Loucy (cell line): ENCODE measurements at regions not wholly inside any gene's neighbourhood (a gene's known extent, or its start where the extent isn't known, plus 50 kb on each side); places are given as distances from the start of the nearest gene placed in this dataset.

Experiments used
- H2AFZ ChIP-seq: fragments of 200-600 bp; sonication (generic); 2 replicates; pipeline ENCODE4 v1.6.0; 2016; ENCODE audit warnings: antibody characterized with exemption, mild to moderate bottlenecking, low read length, moderate library complexity
- H3F3A ChIP-seq: fragments of 200-600 bp; 2 replicates; pipeline ENCODE4 v1.6.0; 2016; ENCODE audit warnings: antibody characterized with exemption, low read depth, mild to moderate bottlenecking
- H3K27me3 ChIP-seq: fragments of 200-600 bp; sonication (generic); 2 replicates; pipeline ENCODE4 v1.6.1; 2014; ENCODE audit warnings: low read length, mild to moderate bottlenecking; ENCODE audit not compliant: insufficient read depth, poor library complexity, severe bottlenecking
- H3K36me3 ChIP-seq: fragments of 200-600 bp; sonication (generic); 2 replicates; pipeline ENCODE4 v1.6.1; 2016; ENCODE audit warnings: low read length; ENCODE audit not compliant: insufficient read depth
- H3K4me1 ChIP-seq: fragments of 200-600 bp; sonication (generic); 2 replicates; pipeline ENCODE4 v1.5.1; 2014; ENCODE audit warnings: low read length, mild to moderate bottlenecking; ENCODE audit not compliant: insufficient read depth, poor library complexity, severe bottlenecking
- H3K4me2 ChIP-seq: fragments of 200-600 bp; sonication (generic); 2 replicates; pipeline ENCODE4 v1.6.0; 2014; ENCODE audit warnings: antibody characterized with exemption, low read length, low read depth, mild to moderate bottlenecking; ENCODE audit not compliant: poor library complexity, severe bottlenecking
- H3K4me3 ChIP-seq: fragments of 200-600 bp; sonication (generic); 2 replicates; pipeline ENCODE4 v1.5.1; 2014; ENCODE audit warnings: low read length, mild to moderate bottlenecking, mixed read lengths; ENCODE audit not compliant: poor library complexity, severe bottlenecking
- H3K79me2 ChIP-seq: fragments of 200-600 bp; sonication (generic); 2 replicates; pipeline ENCODE4 v1.6.1; 2014; ENCODE audit warnings: low read length; ENCODE audit not compliant: insufficient read depth
- H3K9ac ChIP-seq: fragments of 200-600 bp; sonication (generic); 2 replicates; pipeline ENCODE4 v1.6.0; 2014; ENCODE audit warnings: mild to moderate bottlenecking, low read depth, low read length, moderate library complexity; ENCODE audit not compliant: poor library complexity, severe bottlenecking
- H3K9me2 ChIP-seq: fragments of 200-600 bp; sonication (generic); replicated peaks from 2 replicates; pipeline ENCODE4 v1.6.1; 2016; ENCODE audit warnings: low read depth, low read length, mixed read lengths
- H3K9me3 ChIP-seq: fragments of 200-600 bp; sonication (generic); 2 replicates; pipeline ENCODE4 v1.6.1; 2014; ENCODE audit warnings: mild to moderate bottlenecking, antibody characterized with exemption, low read length, low read depth; ENCODE audit not compliant: insufficient read depth
- H4K20me1 ChIP-seq: fragments of 200-600 bp; sonication (generic); 2 replicates; pipeline ENCODE4 v1.6.0; 2014; ENCODE audit warnings: antibody characterized with exemption, low read length, mild to moderate bottlenecking; ENCODE audit not compliant: insufficient read depth, poor library complexity, severe bottlenecking
- CTCF ChIP-seq: fragments of 200-600 bp; sonication (generic); conservative IDR thresholded peaks from 2 replicates; pipeline ENCODE4 v1.5.1; 2014; ENCODE audit warnings: mild to moderate bottlenecking, antibody characterized with exemption, low read length
- EZH2phosphoT487 ChIP-seq: fragments of 200-600 bp; IDR thresholded peaks from 2 replicates; pipeline ENCODE4 v1.6.1; 2018; ENCODE audit warnings: antibody characterized with exemption, mild to moderate bottlenecking, moderate library complexity, borderline replicate concordance

- no peak overlapping the region for H3K4me3 ChIP-seq
- H3K9me2 ChIP-seq: no peaks in the 10 kb centered on the region
- TF ChIP-seq CTCF (no peak), EZH2phosphoT487 (no peak)
- no peak overlapping the region for H3K4me2 ChIP-seq
- no peaks in the 10 kb centered on the region for H3K27me3 ChIP-seq
- H3K4me1 ChIP-seq: peaks cover 34% of the 10 kb centered on the region
- no peaks in the 10 kb centered on the region for H3K9me3 ChIP-seq
- no peaks in the 10 kb centered on the region for H3K79me2 ChIP-seq
- no peak overlapping the region for H2AFZ ChIP-seq
- no peak overlapping the region for H3K9ac ChIP-seq
- H4K20me1 ChIP-seq: no peaks in the 10 kb centered on the region
- no peaks in the 10 kb centered on the region for H3F3A ChIP-seq
- no peaks in the 10 kb centered on the region for H3K36me3 ChIP-seq
Observed at GRCh38 chr14:104387022-104388010, 192.2 kb upstream of the C14orf180 start.

- Histone ChIP-seq H3K9me2 (no peaks in the 10 kb centered on the region), H3F3A (no peaks in the 10 kb centered on the region), H3K36me3 (no peaks in the 10 kb centered on the region), H4K20me1 (no peaks in the 10 kb centered on the region), H3K4me2 (no peak overlapping the region), H3K9ac (no peak overlapping the region), H2AFZ (no peak overlapping the region), H3K9me3 (no peaks in the 10 kb centered on the region), H3K27me3 (no peaks in the 10 kb centered on the region), H3K79me2 (no peaks in the 10 kb centered on the region), H3K4me3 (no peak overlapping the region), H3K4me1 (peaks cover 42% of the 10 kb centered on the region)
- TF ChIP-seq CTCF (no peak), EZH2phosphoT487 (no peak)
Observed at GRCh38 chr14:104388011-104388521, 191.5 kb upstream of the C14orf180 start.

GRCh38 chr14:104388541-104389325, 190.8 kb upstream of the C14orf180 start:
- Histone ChIP-seq H3K4me1 (peaks cover 48% of the 10 kb centered on the region), H3F3A (no peaks in the 10 kb centered on the region), H2AFZ (no peak overlapping the region), H3K4me2 (peak overlapping the region; percentile 48), H3K79me2 (no peaks in the 10 kb centered on the region), H3K36me3 (no peaks in the 10 kb centered on the region), H3K27me3 (no peaks in the 10 kb centered on the region), H4K20me1 (no peaks in the 10 kb centered on the region), H3K4me3 (no peak overlapping the region), H3K9me2 (no peaks in the 10 kb centered on the region), H3K9me3 (no peaks in the 10 kb centered on the region), H3K9ac (peak overlapping the region; percentile 49)
- TF ChIP-seq CTCF (no peak), EZH2phosphoT487 (no peak)
